A549 (cell line): ENCODE measurements at regions not wholly inside any gene's neighbourhood (a gene's known extent, or its start where the extent isn't known, plus 50 kb on each side); places are given as distances from the start of the nearest gene placed in this dataset.

ENCODE experiments used
- ATAC-seq, 2 experiments: fragments of 200-7000 bp in 1 of 2; fragments of >200 bp in 1 of 2; cut with Nextera tagmentation in 1 of 2; cut with Tn5 transposase in 1 of 2; 3 replicates each; pipeline versions ENCODE4 v1.8.0 to v1.9.1; 2018 to 2020; ENCODE audit warnings: mild to moderate bottlenecking in 1 of 2, moderate library complexity in 1 of 2
- CTCF ChIA-PET: fragments of 300-600 bp; sonication (Branson Sonifier 250); formaldehyde crosslinking; extraction: SDS; loops from one replicate; lab custom pipeline; 2021; ENCODE audit warnings: antibody characterized with exemption, inconsistent platforms; lab: Yijun Ruan, JAX
- POLR2A ChIA-PET: fragments of 350-600 bp; formaldehyde crosslinking; extraction: SDS; loops from one replicate; lab custom pipeline; 2021; ENCODE audit warnings: antibody characterized with exemption, inconsistent platforms; lab: Yijun Ruan, JAX
- DNase-seq, 2 experiments: peaks; one replicate each; pipeline versions ENCODE4 v3.0.0 to v3.0.0-alpha.2; 2011 to 2016; ENCODE audit warnings: low read depth in 1 of 2, low spot score in 1 of 2
- FAIRE-seq: peaks from 2 replicates; lab custom pipeline; 2011; peaks lifted over from hg19 to GRCh38; lab: Jason Lieb, UNC
- H3K27ac ChIP-seq, 2 experiments: fragments of >200 bp; sonication (Bioruptor Twin); formaldehyde crosslinking; 3 replicates each; pipeline ENCODE4 v1.5.1; 2016 to 2017
- H3K4me1 ChIP-seq: fragments of >200 bp; sonication (Bioruptor Twin); formaldehyde crosslinking; 3 replicates; pipeline ENCODE4 v1.6.1; 2016
- H3K4me2 ChIP-seq: fragments of >200 bp; sonication (Bioruptor Twin); formaldehyde crosslinking; 3 replicates; pipeline ENCODE4 v1.6.1; 2016
- H3K4me3 ChIP-seq: fragments of >200 bp; sonication (Bioruptor Twin); formaldehyde crosslinking; 3 replicates; pipeline ENCODE4 v1.5.1; 2016
- H3K9me3 ChIP-seq: fragments of >200 bp; sonication (Bioruptor Twin); formaldehyde crosslinking; 3 replicates; pipeline ENCODE4 v1.6.1; 2016
- BHLHE40 ChIP-seq: IDR thresholded peaks from 2 replicates; pipeline ENCODE4 v1.6.1; 2012; ENCODE audit warnings: low read depth, low read length, inconsistent platforms
- CBX8 ChIP-seq: fragments of 200-600 bp; sonication (generic); IDR thresholded peaks from 2 replicates; pipeline ENCODE4 v1.6.1; 2016
- CHD2 ChIP-seq: fragments of 150-350 bp; IDR thresholded peaks from 2 replicates; pipeline ENCODE4 v1.6.1; 2014; ENCODE audit warnings: low read length; ENCODE audit not compliant: partially characterized antibody
- EHF ChIP-seq: fragments of 250-450 bp; sonication (Bioruptor Pico); IDR thresholded peaks from 2 replicates; pipeline ENCODE4 v1.5.0; 2020; ENCODE audit warnings: mild to moderate bottlenecking
- EHMT2 ChIP-seq: fragments of 200-600 bp; sonication (generic); IDR thresholded peaks from 2 replicates; pipeline ENCODE4 v1.6.1; 2016; ENCODE audit warnings: antibody characterized with exemption, low read depth, mild to moderate bottlenecking, moderate library complexity
- ELK1 ChIP-seq: fragments of 150-350 bp; IDR thresholded peaks from 2 replicates; pipeline ENCODE4 v1.6.1; 2014; ENCODE audit warnings: low read depth, mild to moderate bottlenecking, low read length
- ESRRA ChIP-seq: fragments of 150-350 bp; IDR thresholded peaks from 2 replicates; pipeline ENCODE4 v1.6.1; 2014; ENCODE audit warnings: mild to moderate bottlenecking, low read length, borderline replicate concordance
- FOXS1 ChIP-seq: fragments of 250-450 bp; sonication (Bioruptor Pico); IDR thresholded peaks from 2 replicates; pipeline ENCODE4 v1.5.0; 2020; ENCODE audit warnings: mild to moderate bottlenecking, moderate library complexity
- GATA3 ChIP-seq: IDR thresholded peaks from 2 replicates; pipeline ENCODE4 v1.6.1; 2012; ENCODE audit warnings: borderline replicate concordance
- HDAC2 ChIP-seq: fragments of 200-600 bp; sonication (generic); IDR thresholded peaks from 2 replicates; pipeline ENCODE4 v1.6.1; 2016
- HOXA7 ChIP-seq: fragments of 250-450 bp; sonication (Bioruptor Pico); IDR thresholded peaks from 2 replicates; pipeline ENCODE4 v1.5.0; 2020; ENCODE audit warnings: mild to moderate bottlenecking, moderate library complexity
- HOXB13 ChIP-seq: fragments of 250-450 bp; sonication (Bioruptor Pico); IDR thresholded peaks from 2 replicates; pipeline ENCODE4 v1.5.0; 2020; ENCODE audit warnings: low read depth, mild to moderate bottlenecking, moderate library complexity
- HOXB5 ChIP-seq: fragments of 250-450 bp; sonication (Bioruptor Pico); IDR thresholded peaks from 2 replicates; pipeline ENCODE4 v1.5.0; 2020; ENCODE audit warnings: mild to moderate bottlenecking, moderate library complexity
- JUN ChIP-seq, 2 experiments: fragments of >200 bp; sonication (Bioruptor Twin); formaldehyde crosslinking; IDR thresholded peaks; 2 replicates in 1 of 2; 3 replicates in 1 of 2; pipeline ENCODE4 v1.6.1; 2016 to 2017
- JUNB ChIP-seq: fragments of >200 bp; sonication (Bioruptor Twin); formaldehyde crosslinking; IDR thresholded peaks from 2 replicates; pipeline ENCODE4 v1.6.1; 2016
- KDM5A ChIP-seq: fragments of 200-600 bp; sonication (generic); IDR thresholded peaks from 2 replicates; pipeline ENCODE4 v1.6.1; 2016; ENCODE audit warnings: antibody characterized with exemption, mild to moderate bottlenecking
- MAZ ChIP-seq: fragments of 150-350 bp; IDR thresholded peaks from 2 replicates; pipeline ENCODE4 v1.6.1; 2014; ENCODE audit warnings: antibody characterized with exemption, low read depth, low read length, borderline replicate concordance
- MYC ChIP-seq: IDR thresholded peaks from 2 replicates; pipeline ENCODE4 v1.6.1; 2012; ENCODE audit warnings: mild to moderate bottlenecking, inconsistent platforms, low read length, improper control_type of control experiment, borderline replicate concordance
- NPAS2 ChIP-seq: fragments of 250-450 bp; sonication (Bioruptor Pico); IDR thresholded peaks from 2 replicates; pipeline ENCODE4 v1.8.0; 2022; ENCODE audit warnings: mild to moderate bottlenecking, moderate library complexity, borderline replicate concordance
- NR3C1 ChIP-seq: fragments of >200 bp; sonication (Bioruptor Twin); formaldehyde crosslinking; IDR thresholded peaks from 3 replicates; pipeline ENCODE4 v1.6.1; 2017
- PHF8 ChIP-seq: fragments of 200-600 bp; sonication (generic); IDR thresholded peaks from 2 replicates; pipeline ENCODE4 v1.6.1; 2016; ENCODE audit warnings: low read depth, mild to moderate bottlenecking, antibody characterized with exemption, moderate library complexity, borderline replicate concordance
- RCOR1 ChIP-seq: fragments of 150-350 bp; IDR thresholded peaks from 2 replicates; pipeline ENCODE4 v1.6.1; 2014; ENCODE audit warnings: antibody characterized with exemption, low read length, low read depth
- RFX5 ChIP-seq: fragments of 450-650 bp; IDR thresholded peaks from 2 replicates; pipeline ENCODE4 v1.7.1; 2014; ENCODE audit warnings: antibody characterized with exemption, mild to moderate bottlenecking, moderate library complexity
- ZC3H11A ChIP-seq: fragments of 450-650 bp; IDR thresholded peaks from 2 replicates; pipeline ENCODE4 v1.6.1; 2014; ENCODE audit warnings: antibody characterized with exemption, mild to moderate bottlenecking
- ZNF302 ChIP-seq: fragments of 250-450 bp; sonication (Bioruptor Pico); IDR thresholded peaks from 2 replicates; pipeline ENCODE4 v1.9.0; 2021; ENCODE audit warnings: inconsistent platforms, mild to moderate bottlenecking, moderate library complexity
- WGBS: methylation state at CpG from one replicate; pipeline ENCODE4 v1.1.6; 2017; ENCODE audit errors: missing lambda C conversion rate; 5-methylcytosine and 5-hydroxymethylcytosine counted together
- TF ChIP-seq, protein P1 (sequence below): fragments of >200 bp; sonication (Bioruptor Twin); formaldehyde crosslinking; IDR thresholded peaks from 3 replicates; pipeline ENCODE4 v1.5.1; 2016
- TF ChIP-seq, protein P2 (sequence below): IDR thresholded peaks from 2 replicates; pipeline ENCODE4 v1.6.1; 2012

- H3K4me1 ChIP-seq = no peaks in the 10 kb centered on the region
- TF ChIP-seq NPAS2 (CRISPR knock-in tag) (no peak), RCOR1 (no peak), JUNB (no peak), BHLHE40 (no peak), GATA3 (no peak), KDM5A (no peak), CHD2 (no peak), EHMT2 (no peak), MYC (no peak), HOXB13 (no peak), ESRRA (no peak)
- TF ChIP-seq, protein P1, sequence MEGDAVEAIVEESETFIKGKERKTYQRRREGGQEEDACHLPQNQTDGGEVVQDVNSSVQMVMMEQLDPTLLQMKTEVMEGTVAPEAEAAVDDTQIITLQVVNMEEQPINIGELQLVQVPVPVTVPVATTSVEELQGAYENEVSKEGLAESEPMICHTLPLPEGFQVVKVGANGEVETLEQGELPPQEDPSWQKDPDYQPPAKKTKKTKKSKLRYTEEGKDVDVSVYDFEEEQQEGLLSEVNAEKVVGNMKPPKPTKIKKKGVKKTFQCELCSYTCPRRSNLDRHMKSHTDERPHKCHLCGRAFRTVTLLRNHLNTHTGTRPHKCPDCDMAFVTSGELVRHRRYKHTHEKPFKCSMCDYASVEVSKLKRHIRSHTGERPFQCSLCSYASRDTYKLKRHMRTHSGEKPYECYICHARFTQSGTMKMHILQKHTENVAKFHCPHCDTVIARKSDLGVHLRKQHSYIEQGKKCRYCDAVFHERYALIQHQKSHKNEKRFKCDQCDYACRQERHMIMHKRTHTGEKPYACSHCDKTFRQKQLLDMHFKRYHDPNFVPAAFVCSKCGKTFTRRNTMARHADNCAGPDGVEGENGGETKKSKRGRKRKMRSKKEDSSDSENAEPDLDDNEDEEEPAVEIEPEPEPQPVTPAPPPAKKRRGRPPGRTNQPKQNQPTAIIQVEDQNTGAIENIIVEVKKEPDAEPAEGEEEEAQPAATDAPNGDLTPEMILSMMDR = no peak
- no peaks in the 10 kb centered on the region for H3K9me3 ChIP-seq
- ATAC-seq (no peak), DNase-seq (no peak), FAIRE-seq (no peak)
- CTCF ChIA-PET = no interaction called here
- H3K27ac ChIP-seq = no peak overlapping the region
- no peak overlapping the region for H3K4me3 ChIP-seq
- no peak overlapping the region for H3K4me2 ChIP-seq
- POLR2A ChIA-PET = no interaction called here
- 0% methylated on average over 1 of the region's 3 CpGs for WGBS
Measured at GRCh38 chr1:18047122-18047521, 60.5 kb upstream of the IGSF21 start.

DNA sequence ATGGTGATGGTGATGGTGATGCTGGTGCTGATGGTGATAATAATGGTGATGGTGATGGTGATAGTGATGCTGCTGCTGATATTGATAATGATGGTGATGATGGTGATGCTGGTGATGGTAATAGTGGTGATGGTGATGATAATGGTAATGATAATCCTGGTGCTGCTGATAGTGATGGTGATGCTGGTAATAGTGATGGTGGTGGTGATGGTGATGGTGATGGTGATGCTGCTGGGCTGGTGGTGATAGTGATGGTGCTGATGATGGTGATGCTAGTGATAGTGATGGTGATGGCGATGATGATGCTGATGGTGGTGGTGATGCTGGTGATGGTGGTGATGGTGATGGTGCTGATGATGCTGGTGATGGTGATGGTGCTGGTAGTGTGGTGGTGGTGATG is 58.4 kb upstream of the IGSF21 start:
- Histone ChIP-seq H3K4me1 (no peaks in the 10 kb centered on the region), H3K4me2 (no peak overlapping the region), H3K27ac (no peak overlapping the region), H3K4me3 (no peak overlapping the region), H3K9me3 (no peaks in the 10 kb centered on the region)
- TF ChIP-seq ZNF302 (CRISPR knock-in tag) = no peak
- TF ChIP-seq ZC3H11A = no peak
- TF ChIP-seq MAZ = no peak
- no peak for TF ChIP-seq EHF
- TF ChIP-seq FOXS1 = no peak
- TF ChIP-seq NR3C1 = no peak
- no peak for TF ChIP-seq ESRRA
- no peak for TF ChIP-seq HDAC2
- no peak for TF ChIP-seq EHMT2
- TF ChIP-seq CBX8 = no peak
- no peak for TF ChIP-seq ELK1
- TF ChIP-seq, protein P2, sequence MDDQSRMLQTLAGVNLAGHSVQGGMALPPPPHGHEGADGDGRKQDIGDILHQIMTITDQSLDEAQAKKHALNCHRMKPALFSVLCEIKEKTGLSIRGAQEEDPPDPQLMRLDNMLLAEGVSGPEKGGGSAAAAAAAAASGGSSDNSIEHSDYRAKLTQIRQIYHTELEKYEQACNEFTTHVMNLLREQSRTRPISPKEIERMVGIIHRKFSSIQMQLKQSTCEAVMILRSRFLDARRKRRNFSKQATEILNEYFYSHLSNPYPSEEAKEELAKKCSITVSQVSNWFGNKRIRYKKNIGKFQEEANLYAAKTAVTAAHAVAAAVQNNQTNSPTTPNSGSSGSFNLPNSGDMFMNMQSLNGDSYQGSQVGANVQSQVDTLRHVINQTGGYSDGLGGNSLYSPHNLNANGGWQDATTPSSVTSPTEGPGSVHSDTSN = no peak
- TF ChIP-seq NPAS2 (CRISPR knock-in tag) = no peak
- no peak for TF ChIP-seq PHF8
- no peak for TF ChIP-seq HOXB5
- TF ChIP-seq JUNB = no peak
- TF ChIP-seq JUN (IDR thresholded peaks at IDR 0.05) = no peak
- no peak for TF ChIP-seq GATA3
- no peak for TF ChIP-seq HOXA7 (CRISPR knock-in tag)
- no peak for TF ChIP-seq RFX5
- ATAC-seq (no peak), FAIRE-seq (no peak), DNase-seq (no peak)
- ChIA-PET POLR2A (no interaction called here), CTCF (no interaction called here)
- WGBS = 0% methylated on average over 1 of the region's 1 CpG
